GM12892 (cell line): ENCODE measurements at regions not wholly inside any gene's neighbourhood (a gene's known extent, or its start where the extent isn't known, plus 50 kb on each side); places are given as distances from the start of the nearest gene placed in this dataset.

Source experiments
- POLR2A ChIP-seq: IDR thresholded peaks from 2 replicates; pipeline ENCODE4 v1.6.1; 2011; ENCODE audit warnings: low read depth, low read length, control low read depth
- POLR2AphosphoS5 ChIP-seq: IDR thresholded peaks from 2 replicates; pipeline ENCODE4 v1.6.1; 2011; ENCODE audit warnings: low read depth, low read length, control low read depth
- TAF1 ChIP-seq: IDR thresholded peaks from 2 replicates; pipeline ENCODE4 v1.6.1; 2011; ENCODE audit warnings: low read depth, mild to moderate bottlenecking, control low read depth, low read length, borderline replicate concordance

DNA sequence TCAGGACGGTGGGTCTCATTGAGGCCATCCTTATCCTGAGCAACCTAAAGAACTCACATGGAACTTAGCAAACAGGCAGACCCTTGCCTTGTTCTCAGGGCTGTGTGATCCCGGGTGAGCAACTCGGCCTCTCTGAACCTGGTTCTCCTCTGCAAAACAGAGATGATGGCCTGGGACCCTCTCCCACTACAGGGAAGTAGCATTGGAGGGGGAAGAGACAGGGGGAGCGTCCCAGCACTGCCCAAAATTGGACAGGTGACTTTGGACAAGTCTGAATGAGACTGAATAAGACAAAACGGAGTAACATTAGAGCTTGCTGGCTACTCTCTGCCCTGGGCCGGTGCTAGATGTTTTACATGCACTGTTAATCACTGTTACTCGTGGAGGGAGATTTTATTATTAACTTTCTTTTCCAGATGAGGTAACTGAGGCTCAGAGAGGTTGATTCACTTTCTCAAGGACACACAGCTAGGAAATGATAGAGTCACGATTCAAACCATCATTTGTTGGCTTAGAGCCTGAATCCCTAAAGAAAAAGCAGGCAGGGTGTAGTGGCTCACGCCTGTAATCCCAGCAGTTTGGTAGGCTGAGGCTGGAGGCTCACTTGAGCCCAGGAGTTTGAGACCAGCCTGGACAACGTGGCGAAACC, 136.4 kb downstream of the C9orf50 start:
- TF ChIP-seq POLR2AphosphoS5, result no peak
- TF ChIP-seq POLR2A, result no peak
- TF ChIP-seq TAF1, result no peak
